Stimulated activated CD4-positive, alpha-beta T cell treated with anti-CD3 and anti-CD28 coated beads, TNF-alpha, amount 100 ng/mL, for 48 hours (primary cell): ENCODE measurements at regions not wholly inside any gene's neighbourhood (a gene's known extent, or its start where the extent isn't known, plus 50 kb on each side); places are given as distances from the start of the nearest gene placed in this dataset.
"Not testable (repeated sequence)": the region's sequence is repeated elsewhere in the genome, so short reads cannot be mapped to it uniquely, and the experiment has no call there.

ENCODE experiments used
- DNase-seq, 3 donors: peaks; one replicate each; pipeline ENCODE4 v3.0.0-alpha.2; 2020; ENCODE audit warnings: low read depth in 3 of 3

GRCh38 chr2:194385376-194385775, 1271.7 kb upstream of the SLC39A10 start:
- DNase-seq, result no peak

GRCh38 chr2:194383401-194383800, 1273.6 kb upstream of the SLC39A10 start:
- no peak for DNase-seq

- no peak for DNase-seq
These were observed 1274.8 kb upstream of the SLC39A10 start for GRCh38 chr2:194382221-194382620.

- no peak for DNase-seq
These were observed 1277.0 kb upstream of the SLC39A10 start for GRCh38 chr2:194380011-194380410.

- not testable (repeated sequence) for DNase-seq
These were observed 1289.6 kb upstream of the SLC39A10 start for GRCh38 chr2:194367390-194367789.

GRCh38 chr2:194363878-194364277, 1293.1 kb upstream of the SLC39A10 start:
- DNase-seq, result no peak

GRCh38 chr2:194363295-194363694, 1293.7 kb upstream of the SLC39A10 start:
- DNase-seq, result no peak

- DNase-seq, result no peak
These were observed 1304.5 kb upstream of the SLC39A10 start for GRCh38 chr2:194352505-194352904.

GRCh38 chr2:194346193-194346592, 1310.8 kb upstream of the SLC39A10 start:
- no peak for DNase-seq

- DNase-seq, result no peak
These were observed 1311.7 kb upstream of the SLC39A10 start for GRCh38 chr2:194345347-194345746.

GRCh38 chr2:194343167-194343566, 1313.9 kb upstream of the SLC39A10 start:
- DNase-seq, result no peak

GRCh38 chr2:194332799-194333490, 1324.1 kb upstream of the SLC39A10 start:
- DNase-seq, result no peak

- no peak for DNase-seq
These were observed 1328.6 kb upstream of the SLC39A10 start for GRCh38 chr2:194328456-194328855.

- DNase-seq, result no peak
These were observed 1329.7 kb upstream of the SLC39A10 start for GRCh38 chr2:194327196-194327888.

- no peak for DNase-seq
These were observed 1333.3 kb upstream of the SLC39A10 start for GRCh38 chr2:194323740-194324139.

- DNase-seq, result no peak
These were observed 1336.5 kb upstream of the SLC39A10 start for GRCh38 chr2:194320520-194320919.

GRCh38 chr2:194319222-194319992, 1337.6 kb upstream of the SLC39A10 start:
- no peak for DNase-seq

- DNase-seq, result no peak
These were observed 1343.0 kb upstream of the SLC39A10 start for GRCh38 chr2:194314042-194314441.

GRCh38 chr2:194304191-194304590, 1352.8 kb upstream of the SLC39A10 start:
- DNase-seq, result no peak

GRCh38 chr2:194301946-194302345, 1355.1 kb upstream of the SLC39A10 start:
- no peak for DNase-seq

- DNase-seq, result no peak
These were observed 1362.9 kb upstream of the SLC39A10 start for GRCh38 chr2:194294156-194294555.

GRCh38 chr2:194291104-194291503, 1365.9 kb upstream of the SLC39A10 start:
- DNase-seq, result no peak
